Activated CD4-positive, alpha-beta memory T cell treated with anti-CD3 and anti-CD28 coated beads, Interleukin-2, amount 10 ng/mL, durations not matched to agents 7 days and 5 days (primary cell): ENCODE measurements at regions not wholly inside any gene's neighbourhood (a gene's known extent, or its start where the extent isn't known, plus 50 kb on each side); places are given as distances from the start of the nearest gene placed in this dataset.

ENCODE experiments used
- CTCF ChIA-PET: fragments of 350-600 bp; sonication (Branson Sonifier 250); formaldehyde crosslinking; loops from one replicate; lab custom pipeline; 2021; ENCODE audit warnings: antibody characterized with exemption, inconsistent platforms; lab: Charles Lee
- POLR2A ChIA-PET: fragments of 350-600 bp; sonication (Branson Sonifier 250); formaldehyde crosslinking; loops from one replicate; lab custom pipeline; 2021; ENCODE audit warnings: antibody characterized with exemption; lab: Charles Lee
- DNase-seq: peaks from one replicate; pipeline ENCODE4 v3.0.0-alpha.2; 2020
- H3K27ac Mint-ChIP-seq: one replicate; pipeline ENCODE4 v1.8.0; 2021; ENCODE audit warnings: mild to moderate bottlenecking, mixed read lengths
- H3K27me3 Mint-ChIP-seq: one replicate; pipeline ENCODE4 v1.8.0; 2021; ENCODE audit warnings: mixed read lengths
- H3K36me3 Mint-ChIP-seq: one replicate; pipeline ENCODE4 v1.8.0; 2021; ENCODE audit warnings: low read depth, mixed read lengths
- H3K4me1 Mint-ChIP-seq: one replicate; pipeline ENCODE4 v1.8.0; 2021; ENCODE audit warnings: mixed read lengths
- H3K4me3 Mint-ChIP-seq: one replicate; pipeline ENCODE4 v1.8.0; 2021; ENCODE audit warnings: mild to moderate bottlenecking, mixed read lengths
- H3K9me3 Mint-ChIP-seq: one replicate; pipeline ENCODE4 v1.8.0; 2021; ENCODE audit warnings: mixed read lengths

GRCh38 chr6:91664327-91664959 lies 1077.6 kb upstream of the MAP3K7 start:
- no peaks in the 10 kb centered on the region for H3K4me1 Mint-ChIP-seq
- no peaks in the 10 kb centered on the region for H3K36me3 Mint-ChIP-seq
- CTCF ChIA-PET = no interaction called here
- POLR2A ChIA-PET = no interaction called here
- H3K4me3 Mint-ChIP-seq = no peak overlapping the region
- peaks cover 4% of the 10 kb centered on the region for H3K9me3 Mint-ChIP-seq
- H3K27ac Mint-ChIP-seq = no peak overlapping the region
- DNase-seq = no peak
- H3K27me3 Mint-ChIP-seq = no peaks in the 10 kb centered on the region

- DNase-seq = no peak
- H3K9me3 Mint-ChIP-seq = peaks cover 4% of the 10 kb centered on the region
- no peaks in the 10 kb centered on the region for H3K36me3 Mint-ChIP-seq
- H3K27ac Mint-ChIP-seq = no peak overlapping the region
- no peaks in the 10 kb centered on the region for H3K4me1 Mint-ChIP-seq
- H3K4me3 Mint-ChIP-seq = no peak overlapping the region
- H3K27me3 Mint-ChIP-seq = no peaks in the 10 kb centered on the region
- ChIA-PET CTCF (no interaction called here), POLR2A (no interaction called here)
Observed at GRCh38 chr6:91660893-91661292, 1074.0 kb upstream of the MAP3K7 start.

- CTCF ChIA-PET = no interaction called here
- Mint-ChIP-seq H3K4me3 (no peak overlapping the region), H3K27me3 (no peaks in the 10 kb centered on the region), H3K36me3 (no peaks in the 10 kb centered on the region), H3K9me3 (peaks cover 4% of the 10 kb centered on the region), H3K4me1 (no peaks in the 10 kb centered on the region), H3K27ac (no peak overlapping the region)
- no peak for DNase-seq
- POLR2A ChIA-PET = no interaction called here
Observed at GRCh38 chr6:91659891-91660290, 1073.0 kb upstream of the MAP3K7 start.

GRCh38 chr6:91654793-91655192 lies 1067.9 kb upstream of the MAP3K7 start:
- Mint-ChIP-seq H3K9me3 (peaks cover 2% of the 10 kb centered on the region), H3K36me3 (no peaks in the 10 kb centered on the region), H3K4me1 (no peaks in the 10 kb centered on the region), H3K27ac (no peak overlapping the region), H3K4me3 (no peak overlapping the region), H3K27me3 (no peaks in the 10 kb centered on the region)
- ChIA-PET POLR2A (no interaction called here), CTCF (no interaction called here)
- DNase-seq = no peak

- ChIA-PET POLR2A (no interaction called here), CTCF (no interaction called here)
- Mint-ChIP-seq H3K27me3 (no peaks in the 10 kb centered on the region), H3K4me3 (no peak overlapping the region), H3K36me3 (no peaks in the 10 kb centered on the region), H3K9me3 (peaks cover 2% of the 10 kb centered on the region), H3K27ac (no peak overlapping the region), H3K4me1 (no peaks in the 10 kb centered on the region)
- DNase-seq = no peak
Observed at GRCh38 chr6:91654357-91654756, 1067.5 kb upstream of the MAP3K7 start.

GRCh38 chr6:91653895-91654294 lies 1067.0 kb upstream of the MAP3K7 start:
- no peak for DNase-seq
- no peaks in the 10 kb centered on the region for H3K27me3 Mint-ChIP-seq
- no peak overlapping the region for H3K4me3 Mint-ChIP-seq
- H3K27ac Mint-ChIP-seq = no peak overlapping the region
- POLR2A ChIA-PET = no interaction called here
- H3K9me3 Mint-ChIP-seq = peaks cover 2% of the 10 kb centered on the region
- H3K4me1 Mint-ChIP-seq = no peaks in the 10 kb centered on the region
- no peaks in the 10 kb centered on the region for H3K36me3 Mint-ChIP-seq
- CTCF ChIA-PET = no interaction called here

- Mint-ChIP-seq H3K9me3 (peaks cover 2% of the 10 kb centered on the region), H3K4me1 (no peaks in the 10 kb centered on the region), H3K27me3 (no peaks in the 10 kb centered on the region), H3K4me3 (no peak overlapping the region), H3K27ac (no peak overlapping the region), H3K36me3 (no peaks in the 10 kb centered on the region)
- DNase-seq = no peak
- CTCF ChIA-PET = no interaction called here
- POLR2A ChIA-PET = no interaction called here
Observed at GRCh38 chr6:91653076-91653723, 1066.3 kb upstream of the MAP3K7 start.

- ChIA-PET POLR2A (no interaction called here), CTCF (no interaction called here)
- Mint-ChIP-seq H3K27ac (no peak overlapping the region), H3K36me3 (no peaks in the 10 kb centered on the region), H3K27me3 (no peaks in the 10 kb centered on the region), H3K4me1 (no peaks in the 10 kb centered on the region), H3K4me3 (no peak overlapping the region), H3K9me3 (no peaks in the 10 kb centered on the region)
- DNase-seq = no peak
Observed at GRCh38 chr6:91646649-91647048, 1059.8 kb upstream of the MAP3K7 start.

GRCh38 chr6:91645811-91646210 lies 1058.9 kb upstream of the MAP3K7 start:
- no peak overlapping the region for H3K4me3 Mint-ChIP-seq
- H3K27me3 Mint-ChIP-seq = no peaks in the 10 kb centered on the region
- no peak overlapping the region for H3K27ac Mint-ChIP-seq
- ChIA-PET CTCF (no interaction called here), POLR2A (no interaction called here)
- no peaks in the 10 kb centered on the region for H3K4me1 Mint-ChIP-seq
- DNase-seq = no peak
- no peaks in the 10 kb centered on the region for H3K36me3 Mint-ChIP-seq
- no peaks in the 10 kb centered on the region for H3K9me3 Mint-ChIP-seq

GRCh38 chr6:91637217-91637616 lies 1050.3 kb upstream of the MAP3K7 start:
- Mint-ChIP-seq H3K36me3 (no peaks in the 10 kb centered on the region), H3K27ac (no peak overlapping the region), H3K27me3 (no peaks in the 10 kb centered on the region), H3K4me1 (no peaks in the 10 kb centered on the region), H3K4me3 (no peak overlapping the region), H3K9me3 (no peaks in the 10 kb centered on the region)
- POLR2A ChIA-PET = no interaction called here
- CTCF ChIA-PET = no interaction called here
- no peak for DNase-seq

GRCh38 chr6:91634791-91635190 lies 1047.9 kb upstream of the MAP3K7 start:
- Mint-ChIP-seq H3K27me3 (no peaks in the 10 kb centered on the region), H3K9me3 (no peaks in the 10 kb centered on the region), H3K4me3 (no peak overlapping the region), H3K27ac (no peak overlapping the region), H3K4me1 (no peaks in the 10 kb centered on the region), H3K36me3 (no peaks in the 10 kb centered on the region)
- no peak for DNase-seq
- ChIA-PET POLR2A (no interaction called here), CTCF (no interaction called here)

GRCh38 chr6:91633374-91634111 lies 1046.7 kb upstream of the MAP3K7 start:
- Mint-ChIP-seq H3K9me3 (no peaks in the 10 kb centered on the region), H3K27me3 (no peaks in the 10 kb centered on the region), H3K27ac (no peak overlapping the region), H3K4me3 (no peak overlapping the region), H3K36me3 (no peaks in the 10 kb centered on the region), H3K4me1 (no peaks in the 10 kb centered on the region)
- DNase-seq = no peak
- CTCF ChIA-PET = no interaction called here
- POLR2A ChIA-PET = no interaction called here

- H3K27ac Mint-ChIP-seq = no peak overlapping the region
- POLR2A ChIA-PET = no interaction called here
Observed at GRCh38 chr6:91632308-91632707, 1045.4 kb upstream of the MAP3K7 start.

GRCh38 chr6:91631227-91631626 lies 1044.4 kb upstream of the MAP3K7 start:
- H3K27me3 Mint-ChIP-seq = no peaks in the 10 kb centered on the region
- no peaks in the 10 kb centered on the region for H3K9me3 Mint-ChIP-seq
- no peak overlapping the region for H3K27ac Mint-ChIP-seq
- no peak overlapping the region for H3K4me3 Mint-ChIP-seq
- POLR2A ChIA-PET = no interaction called here
- no peaks in the 10 kb centered on the region for H3K36me3 Mint-ChIP-seq
- CTCF ChIA-PET = no interaction called here
- no peaks in the 10 kb centered on the region for H3K4me1 Mint-ChIP-seq
- no peak for DNase-seq

More at GRCh38 chr6:91632308-91632707, 1045.4 kb upstream of the MAP3K7 start:
- Mint-ChIP-seq H3K4me3 (no peak overlapping the region), H3K4me1 (no peaks in the 10 kb centered on the region), H3K9me3 (no peaks in the 10 kb centered on the region), H3K36me3 (no peaks in the 10 kb centered on the region), H3K27me3 (no peaks in the 10 kb centered on the region)
- CTCF ChIA-PET = no interaction called here
- DNase-seq = no peak
